ENCODE measurements at regions not wholly inside any gene's neighbourhood (a gene's known extent, or its start where the extent isn't known, plus 50 kb on each side); places are given as distances from the start of the nearest gene placed in this dataset.
"Not testable (repeated sequence)": the region's sequence is repeated elsewhere in the genome, so short reads cannot be mapped to it uniquely, and the experiment has no call there.

DNA sequence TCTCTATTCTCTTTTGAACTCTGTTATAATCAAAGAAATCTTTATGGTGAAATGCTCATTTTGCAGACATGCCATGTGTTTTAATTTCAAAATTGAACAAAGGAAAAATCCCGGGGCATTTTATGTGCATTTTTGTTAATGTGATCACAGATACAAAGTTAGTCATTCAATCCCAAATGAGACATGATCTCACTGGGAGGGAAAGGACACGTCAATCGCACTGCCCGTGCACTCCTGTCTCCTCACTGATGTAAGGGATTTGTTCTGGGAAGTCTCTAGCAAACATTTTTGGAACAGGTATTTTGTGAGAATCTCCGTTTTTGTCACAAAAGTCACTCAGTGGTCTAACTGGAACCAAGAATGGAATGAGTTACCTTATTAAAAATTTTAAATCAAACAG, 97.9 kb upstream of the RANBP6 start:
- Histone ChIP-seq H3K4me1 (ENCODE audit: low read depth) (no peaks in the 10 kb centered on the region), H3K4me3 (no peak overlapping the region), H3K36me3 (no peaks in the 10 kb centered on the region), H3K9me3 (ENCODE audit: low read depth) (no peaks in the 10 kb centered on the region), H3K27ac (no peak overlapping the region), H3K27me3 (no peaks in the 10 kb centered on the region)
- no peak for TF ChIP-seq CTCF (IDR thresholded peaks at IDR 0.05; ENCODE audit: low read depth, low read length)
- no peak for DNase-seq (ENCODE audit: low read depth in 1 of 2, low spot score in 1 of 2)

GRCh38 chr9:6109986-6110385, 94.6 kb upstream of the RANBP6 start:
- Histone ChIP-seq H3K4me1 (ENCODE audit: low read depth) (peaks cover 21% of the 10 kb centered on the region), H3K36me3 (no peaks in the 10 kb centered on the region), H3K4me3 (no peak overlapping the region), H3K27me3 (no peaks in the 10 kb centered on the region), H3K9me3 (ENCODE audit: low read depth) (no peaks in the 10 kb centered on the region), H3K27ac (no peak overlapping the region)
- no peak for TF ChIP-seq CTCF (IDR thresholded peaks at IDR 0.05; ENCODE audit: low read depth, low read length)
- no peak for DNase-seq (ENCODE audit: low read depth in 1 of 2, low spot score in 1 of 2)

- no peak for DNase-seq (ENCODE audit: low read depth in 1 of 2, low spot score in 1 of 2)
- no peak overlapping the region for H3K4me3 ChIP-seq
- H3K27ac ChIP-seq, result no peak overlapping the region
- H3K27me3 ChIP-seq, result no peaks in the 10 kb centered on the region
- TF ChIP-seq CTCF (IDR thresholded peaks at IDR 0.05; ENCODE audit: low read depth, low read length), result no peak
- H3K36me3 ChIP-seq, result no peaks in the 10 kb centered on the region
- no peaks in the 10 kb centered on the region for H3K9me3 ChIP-seq (ENCODE audit: low read depth)
- peaks cover 21% of the 10 kb centered on the region for H3K4me1 ChIP-seq (ENCODE audit: low read depth)
Measured at GRCh38 chr9:6109571-6109970, 94.1 kb upstream of the RANBP6 start.

DNA sequence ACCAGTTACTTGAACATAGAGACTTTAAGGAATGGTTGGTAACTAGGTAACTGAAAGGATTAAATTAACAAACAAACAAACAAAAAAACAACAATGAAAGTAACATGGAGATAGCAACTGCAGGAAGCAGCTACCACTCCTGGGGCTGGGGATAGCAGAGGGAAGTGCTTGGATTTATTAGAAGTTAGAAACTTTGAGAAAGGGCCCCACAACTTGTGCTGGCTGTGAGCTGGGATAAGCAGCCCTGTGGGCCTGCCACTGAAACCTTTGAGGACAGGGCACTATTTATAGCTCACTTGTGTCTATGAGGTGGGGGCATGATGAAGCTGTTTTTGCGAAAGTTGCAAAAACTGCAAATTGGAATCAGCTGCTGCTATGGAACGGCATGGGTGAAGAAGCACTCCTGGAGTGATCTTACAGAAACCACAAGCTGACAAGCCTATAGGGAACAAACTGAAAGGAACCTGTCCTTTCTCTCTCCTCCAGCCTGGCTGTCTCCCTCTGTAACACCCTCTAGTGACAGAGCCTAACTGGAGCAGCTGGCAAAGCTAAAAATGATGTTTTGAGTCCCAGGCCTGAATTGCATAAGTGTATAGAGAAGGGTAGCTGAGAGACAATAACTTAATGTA, 91.4 kb upstream of the RANBP6 start:
- DNase-seq (ENCODE audit: low read depth in 1 of 2, low spot score in 1 of 2), result peak; percentile 69 to 70
- peak; percentile 62 for TF ChIP-seq CTCF (IDR thresholded peaks at IDR 0.05; ENCODE audit: low read depth, low read length)
- H3K36me3 ChIP-seq, result no peaks in the 10 kb centered on the region
- no peaks in the 10 kb centered on the region for H3K9me3 ChIP-seq (ENCODE audit: low read depth)
- H3K4me3 ChIP-seq, result no peak overlapping the region
- H3K27me3 ChIP-seq, result no peaks in the 10 kb centered on the region
- peaks cover 21% of the 10 kb centered on the region for H3K4me1 ChIP-seq (ENCODE audit: low read depth)
- peak overlapping the region; percentile 92 for H3K27ac ChIP-seq

- no peaks in the 10 kb centered on the region for H3K27me3 ChIP-seq
- H3K27ac ChIP-seq, result peak overlapping the region; percentile 92
- no peaks in the 10 kb centered on the region for H3K9me3 ChIP-seq (ENCODE audit: low read depth)
- H3K36me3 ChIP-seq, result no peaks in the 10 kb centered on the region
- no peak for DNase-seq (ENCODE audit: low read depth in 1 of 2, low spot score in 1 of 2)
- no peak overlapping the region for H3K4me3 ChIP-seq
- no peak for TF ChIP-seq CTCF (IDR thresholded peaks at IDR 0.05; ENCODE audit: low read depth, low read length)
- peaks cover 21% of the 10 kb centered on the region for H3K4me1 ChIP-seq (ENCODE audit: low read depth)
Measured at GRCh38 chr9:6105738-6106137, 90.3 kb upstream of the RANBP6 start.

DNA sequence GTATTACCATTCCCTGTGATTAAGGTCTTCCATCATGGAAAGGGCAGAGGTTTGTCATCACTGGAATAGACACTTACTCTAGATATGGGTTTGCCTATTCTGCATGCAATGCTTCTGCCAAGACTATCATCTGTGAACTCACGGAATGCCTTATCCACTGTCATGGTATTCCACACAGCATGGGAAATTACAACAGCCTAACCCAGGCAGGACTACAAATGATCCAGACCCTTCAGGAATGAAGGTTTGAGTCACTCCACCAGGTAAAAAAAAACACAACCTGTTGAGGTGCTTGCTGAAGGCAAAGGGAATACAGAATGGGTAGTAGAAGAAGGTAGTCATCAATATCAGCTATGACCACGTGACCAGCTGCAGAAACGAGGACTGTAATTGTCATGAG, 89.0 kb upstream of the RANBP6 start:
- not testable (repeated sequence) for H3K27ac ChIP-seq; H3K9me3 ChIP-seq (ENCODE audit: low read depth); DNase-seq (ENCODE audit: low read depth in 1 of 2, low spot score in 1 of 2); H3K36me3 ChIP-seq; H3K27me3 ChIP-seq; H3K4me3 ChIP-seq
- H3K4me1 ChIP-seq (ENCODE audit: low read depth), result peaks cover 21% of the 10 kb centered on the region

DNA sequence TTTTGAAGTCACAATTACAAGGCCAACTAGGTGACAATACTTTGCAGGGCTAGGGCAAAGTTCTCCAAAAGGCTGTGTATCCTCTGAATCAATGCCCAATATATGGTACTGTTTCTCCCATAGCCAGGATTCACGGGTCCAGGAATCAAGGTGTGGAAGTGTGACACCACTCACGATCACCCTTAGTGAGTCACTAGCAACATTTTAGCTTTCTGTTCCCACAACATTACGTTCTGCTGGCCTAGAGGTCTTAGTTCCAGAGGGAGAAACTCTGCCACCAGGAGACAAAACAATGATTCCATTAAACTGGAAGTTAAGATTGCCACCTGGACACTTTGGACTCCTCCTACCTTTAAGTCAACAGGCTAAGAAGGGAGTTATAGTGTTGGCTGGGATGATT, 88.5 kb upstream of the RANBP6 start:
- DNase-seq (ENCODE audit: low read depth in 1 of 2, low spot score in 1 of 2); H3K27me3 ChIP-seq; H3K27ac ChIP-seq: not testable (repeated sequence)

GRCh38 chr9:6102336-6102987, 87.0 kb upstream of the RANBP6 start:
- not testable (repeated sequence) for H3K4me3 ChIP-seq; H3K36me3 ChIP-seq; H3K27me3 ChIP-seq; H3K9me3 ChIP-seq (ENCODE audit: low read depth); H3K27ac ChIP-seq
- DNase-seq (ENCODE audit: low read depth in 1 of 2, low spot score in 1 of 2), result peak in 1 of 2 donors; percentile 15
- H3K4me1 ChIP-seq (ENCODE audit: low read depth), result peaks cover 20% of the 10 kb centered on the region

More for the DNA sequence above, 88.5 kb upstream of the RANBP6 start:
- H3K9me3 ChIP-seq (ENCODE audit: low read depth); H3K4me3 ChIP-seq; H3K36me3 ChIP-seq: not testable (repeated sequence)
- H3K4me1 ChIP-seq (ENCODE audit: low read depth), result peaks cover 21% of the 10 kb centered on the region

DNA sequence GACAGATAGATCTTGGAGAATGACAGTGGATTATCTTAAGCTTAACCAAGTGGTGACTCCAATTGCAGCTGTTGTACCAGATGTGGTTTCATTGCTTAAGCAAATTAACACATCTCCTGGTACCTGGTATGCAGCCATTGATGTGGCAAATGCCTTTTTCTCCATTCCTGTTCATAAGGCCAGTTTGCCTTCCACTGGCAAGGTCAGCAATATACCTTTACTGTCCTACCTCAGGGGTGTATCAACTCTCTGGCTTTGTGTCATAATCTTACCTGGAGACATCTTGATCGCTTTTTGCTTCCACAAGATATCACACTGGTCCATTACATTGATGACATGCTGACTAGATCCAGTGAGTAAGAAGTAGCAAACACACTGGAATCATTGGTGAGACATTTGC, 86.3 kb upstream of the RANBP6 start:
- H3K9me3 ChIP-seq (ENCODE audit: low read depth); H3K36me3 ChIP-seq; H3K4me3 ChIP-seq; H3K27ac ChIP-seq; H3K27me3 ChIP-seq; DNase-seq (ENCODE audit: low read depth in 1 of 2, low spot score in 1 of 2): not testable (repeated sequence)
- H3K4me1 ChIP-seq (ENCODE audit: low read depth), result peaks cover 12% of the 10 kb centered on the region

Data from cardiac muscle cell (in vitro differentiated cells and primary cell).